GM23338 (cell line): ENCODE measurements at regions not wholly inside any gene's neighbourhood (a gene's known extent, or its start where the extent isn't known, plus 50 kb on each side); places are given as distances from the start of the nearest gene placed in this dataset.

Experiments used
- CTCF ChIP-seq, 2 experiments: fragments of 200-600 bp in 1 of 2; sonication (generic) in 1 of 2; conservative IDR thresholded peaks; 2 replicates each; pipeline versions ENCODE4 v1.5.1 to v1.6.1; 2016 to 2017; ENCODE audit warnings: antibody characterized with exemption in 2 of 2, low read depth in 2 of 2, mild to moderate bottlenecking in 2 of 2, moderate library complexity in 1 of 2
- EZH2 ChIP-seq: fragments of 200-600 bp; sonication (generic); IDR thresholded peaks from one replicate; pipeline ENCODE4 v1.8.0; 2017; ENCODE audit warnings: antibody characterized with exemption, mild to moderate bottlenecking, low read depth; ENCODE audit not compliant: unreplicated experiment
- EZH2phosphoT487 ChIP-seq: fragments of 200-600 bp; sonication (generic); IDR thresholded peaks from one replicate; pipeline ENCODE4 v1.8.1; 2018; ENCODE audit warnings: antibody characterized with exemption; ENCODE audit not compliant: unreplicated experiment
- POLR2AphosphoS5 ChIP-seq: IDR thresholded peaks from 2 replicates; pipeline ENCODE4 v1.6.1; 2016; ENCODE audit warnings: antibody characterized with exemption, low read depth
- REST ChIP-seq: IDR thresholded peaks from one replicate; pipeline ENCODE4 v1.6.1; 2018; ENCODE audit warnings: antibody characterized with exemption; ENCODE audit not compliant: unreplicated experiment
- ZNF331 ChIP-seq: fragments of 250-450 bp; sonication (Bioruptor Pico); IDR thresholded peaks from 2 replicates; pipeline ENCODE4 v1.5.0; 2020; ENCODE audit warnings: low read depth, mild to moderate bottlenecking, moderate library complexity

GRCh38 chr2:122596598-122596997, 841.1 kb downstream of the TSN start:
- TF ChIP-seq REST = no peak
- no peak for TF ChIP-seq CTCF (conservative IDR thresholded peaks at IDR 0.05; ENCODE audit: low read depth in 2 of 2)
- TF ChIP-seq EZH2 = no peak
- TF ChIP-seq POLR2AphosphoS5 = no peak
- TF ChIP-seq EZH2phosphoT487 = no peak
- TF ChIP-seq ZNF331 (CRISPR knock-in tag) = no peak
